DND-41 (cell line): ENCODE measurements at regions not wholly inside any gene's neighbourhood (a gene's known extent, or its start where the extent isn't known, plus 50 kb on each side); places are given as distances from the start of the nearest gene placed in this dataset.

ENCODE experiments used
- ATAC-seq: fragments of 200-7000 bp; cut with Tn5 transposase; 3 replicates; pipeline ENCODE4 v1.9.1; 2021; ENCODE audit warnings: low read depth; ENCODE audit not compliant: insufficient read depth
- DNase-seq: peaks from one replicate; pipeline ENCODE4 v3.0.0-alpha.2; 2020
- H2AFZ ChIP-seq: 2 replicates; pipeline ENCODE4 v1.6.0; 2012; ENCODE audit warnings: low read depth, low read length
- H3K27ac ChIP-seq: 2 replicates; pipeline ENCODE4 v1.5.1; 2012; ENCODE audit warnings: low read length, inconsistent platforms
- H3K27me3 ChIP-seq: fragments of 200-600 bp; sonication (generic); 2 replicates; pipeline ENCODE4 v1.6.0; 2012; ENCODE audit warnings: low read length, mild to moderate bottlenecking, inconsistent platforms; ENCODE audit not compliant: insufficient read depth, poor library complexity
- H3K36me3 ChIP-seq: 2 replicates; pipeline ENCODE4 v1.5.1; 2012; ENCODE audit warnings: low read length, inconsistent platforms; ENCODE audit not compliant: insufficient read depth
- H3K4me1 ChIP-seq: 2 replicates; pipeline ENCODE4 v1.5.1; 2012; ENCODE audit warnings: mild to moderate bottlenecking, low read length; ENCODE audit not compliant: insufficient read depth
- H3K4me2 ChIP-seq: 2 replicates; pipeline ENCODE4 v1.6.0; 2012; ENCODE audit warnings: mild to moderate bottlenecking, moderate library complexity, low read length, inconsistent platforms; ENCODE audit not compliant: insufficient read depth
- H3K4me3 ChIP-seq, 2 experiments: fragments of 200-600 bp in 1 of 2; shearing (Covaris generic) in 1 of 2; 2 replicates each; pipeline ENCODE4 v1.5.1; 2012 to 2016; ENCODE audit warnings: inconsistent platforms in 2 of 2, low read length in 2 of 2, mild to moderate bottlenecking in 2 of 2, low read depth in 1 of 2, moderate library complexity in 1 of 2
- H3K79me2 ChIP-seq: 2 replicates; pipeline ENCODE4 v1.6.0; 2012; ENCODE audit warnings: low read length, inconsistent platforms; ENCODE audit not compliant: insufficient read depth
- H3K9ac ChIP-seq: 2 replicates; pipeline ENCODE4 v1.6.0; 2012; ENCODE audit warnings: low read depth, mild to moderate bottlenecking, inconsistent platforms, low read length, moderate library complexity
- H3K9me3 ChIP-seq: 2 replicates; pipeline ENCODE4 v1.5.1; 2012; ENCODE audit warnings: low read length, moderate library complexity, mild to moderate bottlenecking, inconsistent platforms; ENCODE audit not compliant: insufficient read depth, severe bottlenecking
- H4K20me1 ChIP-seq: 2 replicates; pipeline ENCODE4 v1.6.0; 2012; ENCODE audit warnings: low read length; ENCODE audit not compliant: insufficient read depth
- CTCF ChIP-seq: IDR thresholded peaks from 2 replicates; pipeline ENCODE4 v1.5.1; 2012; ENCODE audit warnings: borderline replicate concordance, low read length, moderate library complexity, mild to moderate bottlenecking; ENCODE audit not compliant: poor library complexity, severe bottlenecking; ENCODE audit errors: extremely low read depth
- EZH2 ChIP-seq: IDR thresholded peaks from 3 replicates; pipeline ENCODE4 v1.6.1; 2012; ENCODE audit warnings: borderline replicate concordance, low read depth, mild to moderate bottlenecking, moderate library complexity, low read length, inconsistent platforms; ENCODE audit not compliant: severe bottlenecking

DNA sequence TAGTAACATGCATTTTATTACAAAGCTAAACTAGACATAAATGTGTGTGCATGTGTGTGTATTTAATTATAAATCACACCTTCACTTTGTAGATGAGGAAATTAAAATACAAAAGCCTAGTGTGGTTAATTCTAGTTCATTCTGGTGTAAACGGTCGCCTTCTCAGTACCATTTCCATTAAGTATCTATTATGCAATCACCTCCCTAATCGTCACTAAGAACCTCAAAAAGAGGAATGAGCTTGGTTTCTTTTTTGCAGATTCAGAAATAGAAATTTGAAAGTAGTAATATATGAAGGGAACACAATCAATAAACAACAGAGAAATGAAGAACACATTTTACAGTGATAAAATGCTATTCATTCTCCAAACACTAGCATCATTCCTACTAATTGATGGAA lies 233.2 kb downstream of the ZBBX start:
- ATAC-seq, result no peak
- Histone ChIP-seq H3K9me3 (no peaks in the 10 kb centered on the region), H3K9ac (no peak overlapping the region), H3K4me1 (no peaks in the 10 kb centered on the region), H3K27ac (no peak overlapping the region), H3K27me3 (no peaks in the 10 kb centered on the region), H4K20me1 (no peaks in the 10 kb centered on the region), H3K79me2 (no peaks in the 10 kb centered on the region), H2AFZ (no peak overlapping the region), H3K4me3 (no peak overlapping the region), H3K4me2 (no peak overlapping the region), H3K36me3 (no peaks in the 10 kb centered on the region)
- TF ChIP-seq EZH2 (no peak), CTCF (no peak)
- no peak for DNase-seq

GRCh38 chr3:167125612-167126407 lies 254.3 kb downstream of the ZBBX start:
- H3K4me1 ChIP-seq, result no peaks in the 10 kb centered on the region
- TF ChIP-seq CTCF, result no peak

GRCh38 chr3:167120828-167121227 lies 259.3 kb downstream of the ZBBX start:
- H3K9ac ChIP-seq, result no peak overlapping the region
- no peaks in the 10 kb centered on the region for H3K9me3 ChIP-seq
- DNase-seq (no peak), ATAC-seq (no peak)
- H3K4me2 ChIP-seq, result no peak overlapping the region
- H3K36me3 ChIP-seq, result no peaks in the 10 kb centered on the region
- no peak overlapping the region for H2AFZ ChIP-seq
- no peak overlapping the region for H3K27ac ChIP-seq
- no peak for TF ChIP-seq EZH2
- TF ChIP-seq CTCF, result no peak
- H3K4me1 ChIP-seq, result no peaks in the 10 kb centered on the region
- H4K20me1 ChIP-seq, result no peaks in the 10 kb centered on the region
- no peaks in the 10 kb centered on the region for H3K79me2 ChIP-seq
- H3K4me3 ChIP-seq, result no peak overlapping the region
- H3K27me3 ChIP-seq, result no peaks in the 10 kb centered on the region

More at GRCh38 chr3:167125612-167126407, 254.3 kb downstream of the ZBBX start:
- DNase-seq, result no peak
- no peak overlapping the region for H3K4me2 ChIP-seq
- H3K79me2 ChIP-seq, result no peaks in the 10 kb centered on the region
- H3K27me3 ChIP-seq, result no peaks in the 10 kb centered on the region
- H4K20me1 ChIP-seq, result no peaks in the 10 kb centered on the region
- no peak overlapping the region for H2AFZ ChIP-seq
- H3K27ac ChIP-seq, result no peak overlapping the region
- ATAC-seq, result no peak
- H3K9ac ChIP-seq, result no peak overlapping the region
- no peaks in the 10 kb centered on the region for H3K36me3 ChIP-seq
- H3K4me3 ChIP-seq, result no peak overlapping the region
- H3K9me3 ChIP-seq, result no peaks in the 10 kb centered on the region
